Hepatocyte (in vitro differentiated cells): ENCODE measurements at regions not wholly inside any gene's neighbourhood (a gene's known extent, or its start where the extent isn't known, plus 50 kb on each side); places are given as distances from the start of the nearest gene placed in this dataset.

ENCODE experiments used
- DNase-seq: peaks from one replicate; pipeline ENCODE4 v3.0.0-alpha.2; 2016; ENCODE audit warnings: low spot score
- H2AFZ ChIP-seq: fragments of 200-600 bp; sonication (generic); 2 replicates; pipeline ENCODE4 v1.6.0; 2016; ENCODE audit warnings: antibody characterized with exemption, mild to moderate bottlenecking
- H3K27ac ChIP-seq: fragments of 200-600 bp; sonication (generic); 2 replicates; pipeline ENCODE4 v1.5.1; 2016; ENCODE audit warnings: mild to moderate bottlenecking
- H3K27me3 ChIP-seq: fragments of 200-600 bp; sonication (generic); 2 replicates; pipeline ENCODE4 v1.6.1; 2016
- H3K36me3 ChIP-seq: fragments of 200-600 bp; sonication (generic); replicated peaks from 2 replicates; pipeline ENCODE4 v1.5.1; 2016; ENCODE audit warnings: low read depth; ENCODE audit not compliant: insufficient read depth
- H3K4me1 ChIP-seq: fragments of 200-600 bp; sonication (generic); 2 replicates; pipeline ENCODE4 v1.5.1; 2016; ENCODE audit warnings: mild to moderate bottlenecking, moderate library complexity; ENCODE audit not compliant: insufficient read depth
- H3K4me2 ChIP-seq: fragments of 200-600 bp; sonication (generic); 2 replicates; pipeline ENCODE4 v1.6.0; 2016
- H3K4me3 ChIP-seq: fragments of 200-600 bp; sonication (generic); 2 replicates; pipeline ENCODE4 v1.5.1; 2016; ENCODE audit warnings: mild to moderate bottlenecking
- H3K79me2 ChIP-seq: fragments of 200-600 bp; sonication (generic); 2 replicates; pipeline ENCODE4 v1.6.0; 2017; ENCODE audit warnings: mild to moderate bottlenecking
- H3K9me2 ChIP-seq: fragments of 200-600 bp; sonication (generic); replicated peaks from 2 replicates; pipeline ENCODE4 v1.6.0; 2017; ENCODE audit warnings: mild to moderate bottlenecking; ENCODE audit not compliant: insufficient read depth
- H3K9me3 ChIP-seq: fragments of 200-600 bp; sonication (generic); 2 replicates; pipeline ENCODE4 v1.5.1; 2016; ENCODE audit warnings: low read depth, mild to moderate bottlenecking
- H4K20me1 ChIP-seq: fragments of 200-600 bp; sonication (generic); 2 replicates; pipeline ENCODE4 v1.6.0; 2016; ENCODE audit warnings: mild to moderate bottlenecking; ENCODE audit not compliant: insufficient read depth, poor library complexity, severe bottlenecking
- CTCF ChIP-seq: fragments of 200-600 bp; sonication (generic); IDR thresholded peaks from 2 replicates; pipeline ENCODE4 v1.5.1; 2016; ENCODE audit warnings: antibody characterized with exemption, mild to moderate bottlenecking; ENCODE audit not compliant: poor library complexity
- EZH2 ChIP-seq: fragments of 200-600 bp; sonication (generic); IDR thresholded peaks from 2 replicates; pipeline ENCODE4 v1.6.1; 2016; ENCODE audit warnings: antibody characterized with exemption, mild to moderate bottlenecking, borderline replicate concordance
- EZH2phosphoT487 ChIP-seq: fragments of 200-600 bp; sonication (generic); IDR thresholded peaks from one replicate; pipeline ENCODE4 v1.6.1; 2018; ENCODE audit warnings: antibody characterized with exemption, mild to moderate bottlenecking, low read depth, moderate library complexity; ENCODE audit not compliant: unreplicated experiment, severe bottlenecking
- WGBS: methylation state at CpG from one replicate; pipeline ENCODE4 v1.1.6; 2016; ENCODE audit warnings: low lambda C conversion rate; ENCODE audit errors: missing lambda C conversion rate; 5-methylcytosine and 5-hydroxymethylcytosine counted together

GRCh38 chr5:152277936-152278335, 127.1 kb downstream of the NMUR2 start:
- 86% methylated on average over 2 of the region's 2 CpGs for WGBS
- H3K79me2 ChIP-seq = no peaks in the 10 kb centered on the region
- no peak overlapping the region for H3K27ac ChIP-seq
- H2AFZ ChIP-seq = no peak overlapping the region
- DNase-seq = no peak
- H3K9me2 ChIP-seq = no peaks in the 10 kb centered on the region
- no peaks in the 10 kb centered on the region for H4K20me1 ChIP-seq
- H3K36me3 ChIP-seq = no peaks in the 10 kb centered on the region
- H3K4me1 ChIP-seq = no peaks in the 10 kb centered on the region
- H3K27me3 ChIP-seq = no peaks in the 10 kb centered on the region
- no peak overlapping the region for H3K4me2 ChIP-seq
- no peak for TF ChIP-seq CTCF
- TF ChIP-seq EZH2phosphoT487 = no peak
- TF ChIP-seq EZH2 = no peak
- no peak overlapping the region for H3K4me3 ChIP-seq
- no peaks in the 10 kb centered on the region for H3K9me3 ChIP-seq

- H4K20me1 ChIP-seq = no peaks in the 10 kb centered on the region
- no peak for DNase-seq
- H3K4me1 ChIP-seq = no peaks in the 10 kb centered on the region
- H3K9me3 ChIP-seq = no peaks in the 10 kb centered on the region
- no peaks in the 10 kb centered on the region for H3K9me2 ChIP-seq
- H3K4me2 ChIP-seq = no peak overlapping the region
- no peaks in the 10 kb centered on the region for H3K36me3 ChIP-seq
- H3K27ac ChIP-seq = no peak overlapping the region
- TF ChIP-seq EZH2 (no peak), EZH2phosphoT487 (no peak), CTCF (no peak)
- 74% methylated on average over 2 of the region's 2 CpGs for WGBS
- no peak overlapping the region for H3K4me3 ChIP-seq
- no peak overlapping the region for H2AFZ ChIP-seq
- H3K79me2 ChIP-seq = no peaks in the 10 kb centered on the region
- H3K27me3 ChIP-seq = no peaks in the 10 kb centered on the region
Observed at GRCh38 chr5:152274224-152274623, 130.9 kb downstream of the NMUR2 start.

GRCh38 chr5:152271420-152271819, 133.7 kb downstream of the NMUR2 start:
- Histone ChIP-seq H4K20me1 (no peaks in the 10 kb centered on the region), H3K4me2 (no peak overlapping the region), H3K4me3 (no peak overlapping the region), H2AFZ (no peak overlapping the region), H3K27ac (no peak overlapping the region), H3K36me3 (no peaks in the 10 kb centered on the region), H3K79me2 (no peaks in the 10 kb centered on the region), H3K27me3 (no peaks in the 10 kb centered on the region), H3K4me1 (no peaks in the 10 kb centered on the region), H3K9me3 (no peaks in the 10 kb centered on the region), H3K9me2 (no peaks in the 10 kb centered on the region)
- DNase-seq = peak; percentile 51
- 60% methylated on average over 5 of the region's 5 CpGs for WGBS
- TF ChIP-seq CTCF (peak; percentile 62), EZH2 (no peak), EZH2phosphoT487 (no peak)

GRCh38 chr5:152270096-152270495, 135.0 kb downstream of the NMUR2 start:
- no peaks in the 10 kb centered on the region for H3K9me3 ChIP-seq
- WGBS = 80% methylated on average over 2 of the region's 2 CpGs
- TF ChIP-seq CTCF = no peak
- no peak for TF ChIP-seq EZH2
- no peak for TF ChIP-seq EZH2phosphoT487
- H3K27me3 ChIP-seq = no peaks in the 10 kb centered on the region
- no peaks in the 10 kb centered on the region for H4K20me1 ChIP-seq
- no peaks in the 10 kb centered on the region for H3K4me1 ChIP-seq
- H3K9me2 ChIP-seq = no peaks in the 10 kb centered on the region
- H3K27ac ChIP-seq = no peak overlapping the region
- DNase-seq = no peak
- H3K4me3 ChIP-seq = no peak overlapping the region
- H3K79me2 ChIP-seq = no peaks in the 10 kb centered on the region
- H3K4me2 ChIP-seq = no peak overlapping the region
- no peaks in the 10 kb centered on the region for H3K36me3 ChIP-seq
- no peak overlapping the region for H2AFZ ChIP-seq
